NOMO-1 treated with DMSO at 0.1 percent for 48 hours (cell line): ENCODE measurements at regions not wholly inside any gene's neighbourhood (a gene's known extent, or its start where the extent isn't known, plus 50 kb on each side); places are given as distances from the start of the nearest gene placed in this dataset.

Experiments used
- DNase-seq: peaks from one replicate; lab custom pipeline; 2025; ENCODE audit not compliant: unreplicated experiment; lab: John Stamatoyannopoulos, UW

- DNase-seq: no peak
These were observed 116.4 kb downstream of the ZNF280B start for GRCh38 chr22:22392131-22392530.

DNA sequence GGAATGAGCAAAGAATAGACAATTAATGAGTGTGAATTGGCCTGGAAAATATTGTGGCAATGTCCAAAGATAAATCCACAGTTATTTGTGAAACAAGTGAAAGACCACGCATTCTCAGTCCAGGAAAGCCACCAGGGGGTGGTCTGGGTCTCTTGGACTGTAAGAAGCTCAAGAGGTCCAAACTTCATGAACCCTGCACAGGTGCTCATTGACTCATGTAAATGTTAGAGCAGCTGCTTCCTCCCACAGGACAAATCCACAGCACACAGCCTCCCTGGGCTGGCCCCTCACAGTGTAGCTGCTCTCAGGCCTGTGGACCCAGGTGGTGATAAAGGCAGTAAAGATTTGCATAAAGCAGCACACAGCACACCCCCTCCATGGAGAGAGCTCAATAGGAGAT is 114.0 kb downstream of the ZNF280B start:
- DNase-seq: no peak

GRCh38 chr22:22395245-22395644 is 113.3 kb downstream of the ZNF280B start:
- peak; percentile 40 for DNase-seq

- no peak for DNase-seq
These were observed 111.7 kb downstream of the ZNF280B start for GRCh38 chr22:22396741-22397291.

DNA sequence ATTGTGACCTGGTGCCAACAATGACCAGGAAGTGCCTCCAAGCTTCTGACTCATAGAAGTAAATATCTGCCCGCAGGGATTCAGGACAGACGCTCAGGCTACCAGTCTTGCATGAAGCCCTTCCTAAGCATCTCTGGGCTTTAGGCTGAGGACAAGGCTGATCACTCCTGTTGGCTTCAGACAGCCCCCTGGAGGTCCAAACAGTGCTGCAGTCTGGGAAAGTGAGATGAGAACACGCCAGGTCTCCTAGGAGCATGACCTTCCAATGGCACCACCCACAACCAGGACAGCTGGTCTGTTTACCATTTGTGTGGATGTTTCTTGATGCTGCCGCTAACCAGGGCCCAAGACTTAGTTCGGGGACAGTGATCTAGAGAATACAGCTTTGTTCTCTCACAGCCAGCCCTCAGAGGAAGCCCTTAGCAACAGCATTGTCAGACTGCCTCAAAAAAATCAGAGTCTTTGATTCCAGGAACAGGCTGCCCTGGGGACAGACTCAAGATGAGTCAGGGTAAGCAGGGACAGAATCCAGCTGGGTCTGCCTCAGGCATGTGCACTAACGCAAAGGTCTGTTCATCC is 111.2 kb downstream of the ZNF280B start:
- DNase-seq: no peak

DNA sequence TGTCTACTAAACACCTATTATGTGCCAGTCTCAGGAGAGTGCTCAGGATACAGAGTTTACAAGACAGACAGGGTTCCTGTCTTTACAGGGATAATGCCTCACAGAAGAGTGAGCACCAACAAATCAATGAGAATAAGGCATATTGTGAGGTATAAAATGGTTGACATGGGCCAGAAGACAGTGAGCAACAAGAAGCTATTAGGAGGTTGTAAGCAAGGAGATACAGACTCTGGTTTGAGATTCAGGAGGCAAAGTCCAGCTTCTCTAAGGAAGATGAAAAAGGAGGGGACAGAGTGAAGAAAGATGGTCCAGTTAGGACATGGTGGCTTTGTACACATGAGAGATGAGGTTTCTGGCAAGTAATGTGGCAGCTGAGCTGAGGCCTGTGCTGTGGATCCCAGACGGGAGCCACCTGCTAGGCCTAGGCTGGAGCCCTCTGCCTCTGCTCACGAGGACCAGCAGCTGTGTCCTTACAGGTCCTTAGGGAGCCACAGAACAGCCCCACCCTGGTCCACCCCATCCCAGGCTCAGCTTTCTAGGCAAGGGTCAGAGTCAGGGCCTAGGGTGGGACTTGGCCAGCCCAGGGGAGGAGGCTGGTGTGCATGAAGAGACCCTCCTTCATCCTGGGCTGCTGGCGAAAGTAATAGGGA is 110.5 kb downstream of the ZNF280B start:
- no peak for DNase-seq

- DNase-seq: no peak
These were observed 109.8 kb downstream of the ZNF280B start for GRCh38 chr22:22398530-22399327.

- no peak for DNase-seq
These were observed 108.4 kb downstream of the ZNF280B start for GRCh38 chr22:22400099-22400498.

- no peak for DNase-seq
These were observed 107.6 kb downstream of the ZNF280B start for GRCh38 chr22:22400964-22401363.

- DNase-seq: no peak
These were observed 107.2 kb downstream of the ZNF280B start for GRCh38 chr22:22401381-22401780.

GRCh38 chr22:22403306-22403705 is 105.2 kb downstream of the ZNF280B start:
- DNase-seq: no peak

- DNase-seq: no peak
These were observed 104.8 kb downstream of the ZNF280B start for GRCh38 chr22:22403771-22404170.

- DNase-seq: no peak
These were observed 103.8 kb downstream of the ZNF280B start for GRCh38 chr22:22404598-22405284.

- DNase-seq: no peak
These were observed 102.0 kb downstream of the ZNF280B start for GRCh38 chr22:22406445-22407027.

DNA sequence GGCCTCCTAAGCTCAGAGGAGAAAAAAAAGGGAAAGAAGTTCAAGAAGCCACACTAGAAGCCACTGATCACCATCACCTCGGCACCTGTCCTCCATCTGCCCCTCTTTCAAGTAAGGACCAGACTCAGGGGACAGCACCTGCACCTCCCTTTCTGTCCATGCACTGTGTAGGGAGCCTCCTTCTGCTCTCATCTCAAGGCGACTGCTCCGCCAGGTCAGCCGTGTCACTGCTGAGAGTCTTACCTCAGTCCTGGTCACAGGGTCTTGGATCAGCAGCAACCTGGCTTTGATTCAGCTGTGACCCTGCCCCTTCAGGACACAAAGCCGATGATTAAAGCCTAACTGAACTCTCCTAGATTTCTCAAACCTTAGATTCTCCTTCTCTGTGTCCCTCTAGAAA is 101.5 kb downstream of the ZNF280B start:
- no peak for DNase-seq

DNA sequence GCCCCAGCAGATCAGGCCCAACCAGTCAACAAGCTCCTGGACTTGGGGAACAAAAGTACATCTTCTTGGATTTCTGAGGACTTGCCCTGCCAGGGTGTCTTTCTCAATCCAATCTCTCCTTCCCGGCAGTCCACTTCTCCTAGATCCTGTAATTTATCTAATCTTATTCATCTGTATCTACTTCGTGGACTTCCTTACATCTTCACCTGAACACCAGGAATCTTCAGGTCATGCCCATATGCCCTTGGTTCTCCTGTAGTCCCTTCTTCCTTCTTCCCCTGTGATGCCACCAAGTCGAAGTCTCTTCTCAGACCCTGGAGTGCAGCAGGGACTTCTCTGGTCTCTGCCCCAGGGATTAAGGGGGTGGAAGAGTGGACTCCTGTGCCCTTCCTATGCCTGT is 100.3 kb downstream of the ZNF280B start:
- DNase-seq: no peak

GRCh38 chr22:22408731-22409696 is 99.5 kb downstream of the ZNF280B start:
- DNase-seq: peak; percentile 3

- DNase-seq: peak; percentile 66
These were observed 98.4 kb downstream of the ZNF280B start for GRCh38 chr22:22410121-22410520.

DNA sequence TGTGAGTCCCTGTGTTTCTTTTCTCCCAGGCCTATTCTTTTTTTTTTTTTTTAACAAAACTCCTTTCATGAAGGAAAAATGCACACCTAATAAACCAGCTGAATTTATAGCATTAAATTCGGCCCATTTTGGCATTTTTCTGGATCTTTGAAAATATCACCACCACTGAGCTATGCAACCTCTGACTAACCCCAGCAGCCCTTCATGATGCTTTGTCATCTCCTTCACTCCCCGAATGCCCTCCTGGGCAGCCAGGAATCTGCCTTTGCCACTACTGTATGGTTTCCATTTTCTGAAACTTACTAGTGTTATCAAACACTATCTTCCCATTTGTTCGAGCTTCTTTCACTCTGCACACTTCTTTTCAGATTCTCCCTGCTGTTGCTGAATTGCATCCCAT is 97.9 kb downstream of the ZNF280B start:
- no peak for DNase-seq

DNA sequence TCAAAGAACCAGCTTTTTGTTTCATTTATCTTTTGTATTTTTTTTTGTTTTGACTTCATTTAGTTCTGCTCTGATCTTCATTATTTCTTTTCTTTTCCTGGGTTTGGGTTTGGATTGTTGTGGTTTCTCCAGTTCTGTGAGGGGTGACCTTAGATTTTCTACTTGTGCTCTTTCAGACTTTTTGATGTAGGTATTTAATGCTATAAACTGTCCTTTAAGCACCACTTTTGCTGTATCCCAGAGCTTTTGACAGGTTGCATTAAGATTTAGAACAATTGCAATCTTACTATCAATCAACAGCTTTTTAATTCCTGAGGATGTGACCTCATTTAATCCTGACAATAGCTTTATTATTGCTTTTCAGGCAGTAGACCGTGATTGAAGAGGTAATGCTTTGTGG is 94.3 kb downstream of the ZNF280B start:
- DNase-seq: no peak
